K562 (cell line): ENCODE measurements at regions not wholly inside any gene's neighbourhood (a gene's known extent, or its start where the extent isn't known, plus 50 kb on each side); places are given as distances from the start of the nearest gene placed in this dataset.

ENCODE experiments used
- MEF2A ChIP-seq: IDR thresholded peaks from 2 replicates; pipeline ENCODE4 v1.6.1; 2011; ENCODE audit warnings: low read depth, mild to moderate bottlenecking, low read length, moderate library complexity; ENCODE audit not compliant: control insufficient read depth
- PCBP1 ChIP-seq: fragments of 200-400 bp; formaldehyde crosslinking; IDR thresholded peaks from 2 replicates; pipeline ENCODE4 v1.6.1; 2018; ENCODE audit warnings: mild to moderate bottlenecking, low read depth, low read length; ENCODE audit not compliant: poor library complexity, severe bottlenecking
- RNF2 ChIP-seq: sonication (generic); IDR thresholded peaks from 2 replicates; pipeline ENCODE4 v1.6.1; 2016
- TF ChIP-seq, protein P1 (sequence below), 3 experiments: IDR thresholded peaks in 2 of 3; conservative IDR thresholded peaks in 1 of 3; 2 replicates each; pipeline ENCODE4 v1.5.1; 2011 to 2012; ENCODE audit warnings: low read length in 3 of 3, mild to moderate bottlenecking in 3 of 3, control low read depth in 2 of 3, improper control_type of control experiment in 1 of 3, inconsistent platforms in 1 of 3, low read depth in 1 of 3, mixed read lengths in 1 of 3, moderate library complexity in 1 of 3; ENCODE audit not compliant: insufficient read depth in 2 of 3

DNA sequence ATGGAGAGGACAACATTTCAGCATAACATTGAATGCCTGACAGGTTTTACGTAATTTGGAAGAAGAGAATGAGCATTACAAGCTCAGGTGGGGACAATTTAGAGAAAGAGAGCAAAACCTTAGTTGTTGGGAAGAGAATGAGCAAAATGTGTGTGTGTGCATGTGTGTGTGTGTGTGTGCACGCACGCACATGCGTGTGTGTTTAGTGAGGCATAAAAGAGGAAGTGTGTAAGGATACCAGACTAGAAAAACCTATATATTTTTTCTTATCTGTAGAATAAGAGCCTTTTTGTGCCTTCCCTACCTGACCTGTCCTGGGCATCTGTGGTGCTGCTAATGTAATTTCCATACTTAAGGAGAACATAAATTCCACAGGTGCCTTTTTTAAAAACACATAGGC, 99.0 kb upstream of the PLXNA2 start:
- TF ChIP-seq MEF2A = no peak
- no peak for TF ChIP-seq PCBP1
- TF ChIP-seq RNF2 = no peak
- TF ChIP-seq, protein P1, sequence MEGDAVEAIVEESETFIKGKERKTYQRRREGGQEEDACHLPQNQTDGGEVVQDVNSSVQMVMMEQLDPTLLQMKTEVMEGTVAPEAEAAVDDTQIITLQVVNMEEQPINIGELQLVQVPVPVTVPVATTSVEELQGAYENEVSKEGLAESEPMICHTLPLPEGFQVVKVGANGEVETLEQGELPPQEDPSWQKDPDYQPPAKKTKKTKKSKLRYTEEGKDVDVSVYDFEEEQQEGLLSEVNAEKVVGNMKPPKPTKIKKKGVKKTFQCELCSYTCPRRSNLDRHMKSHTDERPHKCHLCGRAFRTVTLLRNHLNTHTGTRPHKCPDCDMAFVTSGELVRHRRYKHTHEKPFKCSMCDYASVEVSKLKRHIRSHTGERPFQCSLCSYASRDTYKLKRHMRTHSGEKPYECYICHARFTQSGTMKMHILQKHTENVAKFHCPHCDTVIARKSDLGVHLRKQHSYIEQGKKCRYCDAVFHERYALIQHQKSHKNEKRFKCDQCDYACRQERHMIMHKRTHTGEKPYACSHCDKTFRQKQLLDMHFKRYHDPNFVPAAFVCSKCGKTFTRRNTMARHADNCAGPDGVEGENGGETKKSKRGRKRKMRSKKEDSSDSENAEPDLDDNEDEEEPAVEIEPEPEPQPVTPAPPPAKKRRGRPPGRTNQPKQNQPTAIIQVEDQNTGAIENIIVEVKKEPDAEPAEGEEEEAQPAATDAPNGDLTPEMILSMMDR (IDR thresholded peaks at IDR 0.05 in 2 of 3, conservative IDR thresholded peaks at IDR 0.05 in 1 of 3; ENCODE audit: insufficient read depth in 2 of 3, low read depth in 1 of 3, low read length in 3 of 3) = no peak
